ENCODE measurements at regions not wholly inside any gene's neighbourhood (a gene's known extent, or its start where the extent isn't known, plus 50 kb on each side); places are given as distances from the start of the nearest gene placed in this dataset.
"Not testable (repeated sequence)": the region's sequence is repeated elsewhere in the genome, so short reads cannot be mapped to it uniquely, and the experiment has no call there.

DNA sequence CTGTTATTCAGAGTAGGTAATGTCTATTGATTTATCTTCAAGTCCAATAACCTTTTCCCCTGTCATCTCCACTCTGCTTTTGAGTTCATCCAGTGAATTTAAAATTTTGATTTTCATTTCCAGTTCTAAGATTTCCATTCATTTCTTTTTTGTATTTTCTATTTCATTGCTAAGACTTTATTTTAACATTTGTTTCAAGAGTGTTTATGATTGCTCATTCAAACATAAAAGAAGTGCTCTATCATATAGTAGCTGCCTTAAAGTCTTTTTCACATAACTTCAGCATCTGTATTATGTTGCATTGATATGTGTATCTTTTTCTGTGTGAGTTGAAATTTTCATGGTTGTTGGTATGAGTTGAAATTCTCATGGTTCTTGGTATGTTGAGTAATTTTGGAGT, 341.6 kb downstream of the SOX4 start:
- no peak for DNase-seq

- no peak for DNase-seq
Observed at GRCh38 chr6:21935561-21936028, 342.0 kb downstream of the SOX4 start.

DNA sequence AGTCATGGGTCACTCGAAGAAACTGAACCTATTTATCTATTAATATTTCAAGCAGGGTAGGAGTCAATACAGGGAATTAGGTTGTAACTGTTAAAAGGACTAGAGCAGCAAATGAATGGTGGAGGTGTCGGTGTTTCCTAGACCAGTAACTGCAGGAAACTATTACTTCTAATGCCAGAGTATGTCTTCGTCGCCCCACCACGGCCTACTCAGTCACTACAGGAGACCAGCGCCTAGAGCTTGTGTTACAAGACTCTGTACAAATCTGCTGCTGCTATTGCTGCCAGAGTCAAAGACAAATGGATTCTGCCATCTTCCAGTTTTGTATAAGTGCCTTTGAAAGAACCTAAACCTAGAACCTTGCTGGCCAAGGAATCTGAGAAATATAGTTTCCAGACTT, 343.9 kb downstream of the SOX4 start:
- DNase-seq = no peak

DNA sequence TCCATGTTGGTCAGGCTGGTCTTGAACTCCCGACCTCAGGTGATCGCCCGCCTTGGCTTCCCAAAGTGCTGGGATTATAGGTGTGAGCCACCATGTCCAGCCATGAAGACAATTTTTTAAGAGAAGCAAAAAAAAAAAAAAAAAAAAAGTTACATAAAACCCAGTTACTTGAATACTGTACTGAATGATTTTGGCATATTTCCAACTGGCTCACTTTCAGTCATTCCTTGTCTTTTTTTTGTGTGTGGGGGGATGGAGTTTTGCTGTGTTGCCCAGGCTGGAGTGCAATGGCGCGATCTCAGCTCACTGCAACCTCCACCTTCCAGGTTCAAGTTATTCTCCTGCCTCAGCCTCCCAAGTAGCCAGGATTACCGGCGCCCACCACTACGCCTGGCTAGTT, 345.5 kb downstream of the SOX4 start:
- not testable (repeated sequence) for DNase-seq

- DNase-seq = no peak
Observed at GRCh38 chr6:21941926-21942325, 348.4 kb downstream of the SOX4 start.

GRCh38 chr6:21942897-21943296, 349.3 kb downstream of the SOX4 start:
- no peak for DNase-seq

GRCh38 chr6:21946298-21946783, 350.5 kb downstream of the PRL start:
- DNase-seq = no peak

- DNase-seq = not testable (repeated sequence)
Observed at GRCh38 chr6:21947227-21947626, 349.6 kb downstream of the PRL start.

DNA sequence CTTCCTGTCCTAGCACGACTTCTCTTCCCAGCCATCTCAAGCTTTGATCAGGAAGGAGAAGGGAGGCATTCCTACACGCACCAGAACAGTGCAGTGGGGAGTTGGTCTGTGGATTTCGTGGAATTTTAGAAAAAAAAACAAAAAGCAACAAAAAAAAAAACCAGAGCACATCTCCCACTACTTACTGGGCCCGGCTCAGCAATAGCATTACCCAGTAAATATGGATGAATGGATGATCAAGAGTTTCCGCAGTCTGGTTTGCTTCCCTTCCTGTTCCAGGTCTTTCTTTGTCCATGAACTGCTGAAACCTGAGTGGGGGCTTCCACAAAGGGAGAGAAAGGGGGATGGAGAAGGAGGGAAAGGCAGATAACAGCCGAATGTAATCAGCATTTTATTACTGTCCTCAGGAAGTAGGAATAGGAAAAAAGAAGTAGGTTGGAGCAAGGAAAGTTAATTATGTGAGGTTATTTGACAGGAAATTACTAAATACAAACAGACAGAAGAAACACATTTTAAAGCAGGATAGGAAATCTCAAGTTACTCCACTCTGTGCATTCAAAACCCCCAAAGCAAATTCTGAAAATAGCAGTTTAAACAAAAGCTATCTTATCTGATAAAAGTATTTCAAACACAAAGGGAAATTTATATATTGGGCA, 349.0 kb downstream of the PRL start:
- DNase-seq = no peak

DNA sequence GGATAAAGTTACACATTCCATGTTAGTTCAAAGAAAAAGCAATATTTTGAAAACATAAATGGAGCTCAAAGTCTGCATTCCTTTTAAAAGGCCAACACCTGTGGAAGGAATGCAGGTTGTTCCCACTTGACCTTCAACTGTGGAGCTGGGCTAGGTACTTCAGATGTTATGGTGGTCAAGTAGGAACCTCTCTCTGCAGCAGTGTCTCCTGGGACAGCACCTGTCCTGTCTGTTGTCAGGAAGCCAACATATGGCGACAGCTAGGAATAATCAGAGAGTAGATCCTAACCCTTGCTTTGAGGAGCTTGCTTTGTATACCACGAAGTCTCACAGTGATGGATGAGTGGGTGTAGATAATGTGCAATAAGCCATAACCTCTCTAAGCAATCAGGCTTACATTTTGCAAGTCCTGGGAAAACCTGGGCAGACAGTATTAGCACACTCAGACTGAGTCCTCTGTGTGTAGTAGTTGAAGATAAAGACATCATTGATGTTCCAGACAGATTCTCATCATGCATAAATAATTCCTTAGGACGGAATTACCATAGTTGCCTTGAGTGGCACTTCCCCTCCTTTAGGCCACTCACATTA, 347.5 kb downstream of the PRL start:
- no peak for DNase-seq

GRCh38 chr6:21952367-21952766, 344.5 kb downstream of the PRL start:
- no peak for DNase-seq

DNA sequence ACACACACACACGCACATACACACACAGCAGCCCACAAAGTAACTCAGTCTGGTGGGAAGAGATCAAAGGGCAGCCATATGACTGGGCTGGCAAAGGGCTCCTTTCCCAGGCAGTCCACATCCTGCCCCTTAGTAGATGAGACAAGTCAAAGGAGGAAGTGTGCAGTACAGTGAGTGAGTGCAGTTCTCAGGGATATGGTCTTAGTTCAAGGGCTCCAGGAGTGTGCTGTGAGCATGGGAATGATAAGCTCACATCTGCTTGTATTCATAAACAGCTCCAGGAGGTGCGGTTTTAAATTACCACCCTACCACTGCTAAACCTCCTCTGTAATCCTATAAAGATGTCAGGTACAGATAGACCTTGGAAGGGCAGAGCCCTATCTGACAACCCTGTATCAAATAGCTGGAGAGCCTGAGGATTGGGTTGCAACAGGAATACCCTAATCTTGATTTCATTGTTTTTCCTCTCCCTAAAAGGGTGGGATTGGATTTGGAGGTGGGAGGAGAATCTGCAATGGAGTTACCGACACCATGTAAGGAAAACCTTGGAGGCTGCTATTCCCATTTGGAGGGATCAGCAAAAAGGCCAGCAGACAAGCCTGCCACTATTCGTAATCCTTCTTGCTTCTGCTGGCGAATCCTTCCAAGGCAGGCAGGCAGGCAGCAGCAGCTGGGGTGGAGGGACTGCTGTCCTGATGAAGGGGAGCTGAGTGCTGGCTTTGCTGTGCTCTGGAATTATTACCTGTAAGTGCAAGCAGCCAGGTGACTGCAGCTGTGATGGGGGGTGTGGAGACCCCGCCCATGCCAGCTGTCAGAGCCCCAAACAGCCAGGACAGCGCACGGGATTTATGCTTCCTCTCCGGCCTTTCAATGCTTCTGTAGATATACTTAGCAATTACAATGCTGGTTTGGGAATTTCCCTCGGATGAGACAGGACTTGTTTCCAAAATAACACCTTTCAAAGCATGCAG, 342.7 kb downstream of the PRL start:
- no peak for DNase-seq

DNA sequence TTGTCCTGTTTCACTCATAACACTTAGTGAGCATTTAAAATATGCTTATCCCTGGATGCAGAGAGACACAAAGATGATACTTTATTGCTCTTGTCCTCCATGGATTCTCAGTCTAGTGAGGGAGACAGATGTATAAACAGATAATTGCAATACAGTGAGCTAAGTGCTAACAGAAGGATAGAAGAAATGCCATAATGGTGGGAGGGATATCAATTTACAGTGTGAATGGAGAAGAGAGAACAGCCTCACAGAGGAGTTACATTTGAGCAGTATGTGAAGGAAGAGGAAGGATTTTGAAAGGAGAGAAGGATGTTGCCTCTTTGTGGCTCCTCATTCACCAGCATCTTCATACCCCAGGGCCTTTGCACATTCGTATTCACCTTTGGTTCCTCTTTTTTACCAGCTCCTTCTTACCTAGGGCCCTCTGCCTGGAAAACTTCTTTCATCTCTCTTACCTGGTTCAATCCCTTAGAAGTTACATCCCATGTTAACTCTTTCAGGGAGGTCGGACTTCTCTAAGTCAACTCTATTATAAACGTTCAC, 341.7 kb downstream of the PRL start:
- no peak for DNase-seq

GRCh38 chr6:21955951-21956350, 340.9 kb downstream of the PRL start:
- no peak for DNase-seq

GRCh38 chr6:21958428-21958827, 338.4 kb downstream of the PRL start:
- DNase-seq = no peak

DNA sequence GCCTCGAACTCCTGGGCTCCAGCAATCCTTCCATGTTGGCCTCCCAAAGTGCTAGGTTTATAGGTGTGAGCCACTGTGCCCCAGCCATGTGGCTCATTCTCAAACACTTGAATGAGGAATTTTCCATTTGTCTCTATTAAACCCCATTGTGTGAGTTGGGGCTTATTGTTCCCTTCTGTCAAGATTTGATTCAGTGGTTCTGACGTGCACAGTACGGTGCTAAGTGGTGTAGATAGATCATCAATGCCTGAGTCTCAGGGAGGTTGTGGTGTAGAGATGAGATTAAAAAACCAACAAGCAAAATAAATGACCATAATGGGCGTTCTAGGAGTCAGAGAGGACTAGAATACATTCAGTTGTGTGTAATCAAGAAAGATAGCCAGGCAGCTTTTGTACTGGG, 335.6 kb downstream of the PRL start:
- no peak for DNase-seq

DNA sequence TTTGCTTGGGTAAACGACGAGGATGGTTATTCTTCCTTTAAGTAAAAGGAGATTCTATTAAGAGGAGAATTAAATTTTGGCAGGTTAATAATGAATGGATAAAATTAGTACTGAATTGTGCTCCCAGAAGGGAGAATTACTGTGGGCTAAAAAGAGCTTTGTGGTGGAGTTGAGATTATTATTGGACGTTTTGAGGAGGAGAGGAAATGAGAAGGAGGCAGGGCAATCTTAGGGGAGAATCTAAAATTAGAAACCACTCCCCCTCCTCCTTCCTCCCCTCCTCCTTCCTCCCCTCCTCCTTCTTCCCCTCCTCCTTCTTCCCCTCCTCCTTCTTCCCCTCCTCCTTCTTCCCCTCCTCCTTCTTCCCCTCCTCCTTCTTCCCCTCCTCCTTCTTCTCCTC, 331.8 kb downstream of the PRL start:
- no peak for DNase-seq

DNA sequence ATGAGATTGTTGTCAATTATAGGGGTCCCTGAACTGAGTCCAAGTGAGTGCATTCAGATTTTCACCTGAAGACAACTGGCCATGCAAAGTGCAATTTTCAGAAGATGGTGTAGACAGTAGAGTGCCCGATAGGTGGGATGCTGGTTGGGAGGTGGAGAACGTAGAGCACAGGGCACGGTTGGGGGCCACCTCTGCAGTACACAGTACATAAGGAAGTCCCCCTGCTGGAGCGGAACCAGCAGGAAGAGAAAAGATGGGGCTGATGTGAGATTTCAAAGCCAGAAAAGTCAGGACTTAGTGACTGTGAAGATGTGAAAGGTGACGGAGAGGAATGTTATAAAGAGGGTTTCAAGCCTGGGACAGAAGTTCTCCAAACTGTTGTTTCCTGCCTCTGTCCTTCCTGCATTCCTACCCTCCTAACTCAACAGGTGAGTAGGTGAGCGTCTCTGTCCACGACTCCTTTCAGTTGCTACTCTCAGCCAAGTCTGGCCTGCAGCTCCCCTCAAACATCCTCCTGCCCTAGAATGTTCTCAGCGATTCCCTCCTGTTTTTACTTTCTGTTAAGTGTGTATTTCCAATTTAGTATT, 330.8 kb downstream of the PRL start:
- DNase-seq = no peak

DNA sequence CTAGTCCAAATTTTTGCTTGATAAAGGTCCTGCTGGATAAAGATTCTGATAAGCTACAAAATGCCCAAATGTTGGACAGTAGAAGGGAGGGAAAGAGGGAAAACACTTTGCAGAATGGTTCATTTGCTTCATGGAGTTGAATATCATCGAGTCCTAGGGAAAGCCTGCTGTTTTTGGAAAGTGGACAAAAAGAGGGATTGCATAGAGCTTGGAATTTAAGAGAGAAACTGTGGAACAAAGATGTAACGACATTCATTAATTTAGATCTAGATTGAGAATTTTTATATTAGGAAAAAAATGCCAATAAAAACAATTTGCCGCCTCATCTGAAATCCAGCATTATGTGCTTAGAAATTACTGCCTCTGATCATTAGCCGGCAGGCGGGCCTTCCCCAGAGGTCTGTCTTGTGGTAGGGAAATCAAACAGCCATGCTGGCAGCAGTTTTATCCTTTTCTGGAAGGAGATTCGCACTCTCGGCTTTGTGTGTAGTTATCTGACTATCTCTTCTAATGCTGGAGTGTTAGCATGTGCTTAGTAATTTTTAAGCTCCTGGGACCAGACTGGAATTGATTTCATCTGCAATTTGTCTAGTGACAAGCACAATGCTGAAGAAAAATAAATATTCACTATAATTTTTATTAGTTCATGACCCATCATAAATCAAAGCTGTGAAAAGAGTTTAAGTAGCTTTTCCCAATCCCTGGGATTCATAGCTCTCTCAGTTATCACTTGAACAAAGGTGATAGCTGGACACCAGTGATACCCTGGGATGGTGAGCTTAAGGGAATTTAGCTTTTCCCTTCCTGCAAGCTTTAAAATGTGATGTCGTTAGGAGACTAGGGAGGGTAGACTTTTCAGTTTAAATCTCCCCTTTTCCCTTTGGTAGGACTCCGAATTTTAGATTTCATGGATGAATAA, 329.5 kb downstream of the PRL start:
- no peak for DNase-seq

DNA sequence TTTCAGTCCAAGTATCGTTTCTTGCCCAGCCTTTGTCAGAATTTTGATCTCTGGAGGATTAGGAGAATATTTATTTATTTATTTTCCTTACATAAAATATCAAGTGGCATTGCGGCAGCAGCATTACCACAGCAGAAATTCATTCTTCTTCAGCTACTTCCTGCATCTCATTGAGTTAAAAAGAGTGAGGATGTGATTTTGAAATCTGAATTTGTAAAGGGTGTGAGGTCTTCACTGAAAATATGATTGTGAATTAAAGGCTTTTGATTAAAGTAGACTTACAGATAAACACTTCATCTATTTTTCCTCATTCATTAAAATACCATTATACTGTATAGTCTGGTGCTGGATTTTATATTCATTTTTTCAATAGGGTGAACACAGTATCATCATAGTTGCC, 328.4 kb downstream of the PRL start:
- no peak for DNase-seq

DNA sequence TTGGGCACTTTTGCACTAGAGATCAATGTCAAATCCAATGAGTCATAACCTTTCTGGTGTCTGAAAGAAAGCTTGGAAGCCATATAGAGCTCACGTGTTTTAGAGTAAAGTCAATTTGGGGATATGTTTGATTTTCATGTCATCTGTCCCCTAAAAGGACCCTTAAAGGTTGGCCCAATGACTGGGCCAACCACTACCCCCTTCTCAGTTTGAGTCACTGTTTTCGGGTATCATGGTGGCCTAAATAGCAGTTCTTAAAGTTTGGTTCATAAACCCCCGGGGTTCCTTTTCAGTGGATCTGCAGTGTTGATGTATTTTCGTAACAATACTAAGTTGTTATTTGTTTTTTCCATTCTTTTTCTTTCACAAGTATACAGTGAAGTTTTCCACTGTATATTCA, 327.6 kb downstream of the PRL start:
- no peak for DNase-seq
